Hepatocyte (in vitro differentiated cells): ENCODE measurements at regions not wholly inside any gene's neighbourhood (a gene's known extent, or its start where the extent isn't known, plus 50 kb on each side); places are given as distances from the start of the nearest gene placed in this dataset.

Experiments used
- CTCF ChIP-seq: fragments of 200-600 bp; sonication (generic); IDR thresholded peaks from 2 replicates; pipeline ENCODE4 v1.5.1; 2016; ENCODE audit warnings: antibody characterized with exemption, mild to moderate bottlenecking; ENCODE audit not compliant: poor library complexity
- EZH2phosphoT487 ChIP-seq: fragments of 200-600 bp; sonication (generic); IDR thresholded peaks from one replicate; pipeline ENCODE4 v1.6.1; 2018; ENCODE audit warnings: antibody characterized with exemption, mild to moderate bottlenecking, low read depth, moderate library complexity; ENCODE audit not compliant: unreplicated experiment, severe bottlenecking

DNA sequence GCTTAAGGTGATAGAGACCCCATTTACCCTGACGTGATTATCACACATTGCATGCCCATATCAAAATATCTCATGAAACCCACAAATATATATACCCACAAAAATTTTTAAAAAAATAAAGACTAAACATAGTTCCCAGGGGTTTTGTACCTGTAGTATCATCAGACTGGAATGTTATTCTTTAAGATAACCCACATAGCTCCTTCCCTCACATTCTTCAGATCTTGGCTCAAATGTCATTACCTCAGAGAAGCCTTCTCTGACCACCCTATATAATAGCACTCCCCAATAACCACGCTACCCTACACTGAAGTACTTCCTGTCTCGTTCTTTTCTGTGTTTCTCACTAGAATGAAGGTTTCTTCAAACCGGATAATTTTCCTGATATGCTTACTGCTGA, 138.3 kb upstream of the SNX7 start:
- TF ChIP-seq EZH2phosphoT487, result no peak
- no peak for TF ChIP-seq CTCF
